DOHH2 (cell line): ENCODE measurements at regions not wholly inside any gene's neighbourhood (a gene's known extent, or its start where the extent isn't known, plus 50 kb on each side); places are given as distances from the start of the nearest gene placed in this dataset.

Experiments
- H3F3A ChIP-seq: fragments of 200-600 bp; sonication (generic), shearing (Covaris generic); 2 replicates; pipeline ENCODE4 v1.6.0; 2016; ENCODE audit warnings: antibody characterized with exemption, mild to moderate bottlenecking; ENCODE audit not compliant: control insufficient read depth, insufficient read depth
- H3K27ac ChIP-seq: fragments of 200-600 bp; sonication (generic); 2 replicates; pipeline ENCODE4 v1.5.1; 2014; ENCODE audit warnings: low read depth, mild to moderate bottlenecking, low read length, moderate library complexity
- H3K27me3 ChIP-seq: fragments of 200-600 bp; sonication (generic); 2 replicates; pipeline ENCODE4 v1.6.1; 2014; ENCODE audit warnings: mild to moderate bottlenecking, low read length, mixed read lengths; ENCODE audit not compliant: control insufficient read depth
- H3K36me3 ChIP-seq: fragments of 200-600 bp; sonication (generic); 2 replicates; pipeline ENCODE4 v1.6.1; 2014; ENCODE audit warnings: mild to moderate bottlenecking, low read length, moderate library complexity, mixed read lengths; ENCODE audit not compliant: control insufficient read depth
- H3K4me1 ChIP-seq: fragments of 200-600 bp; sonication (generic); 2 replicates; pipeline ENCODE4 v1.6.1; 2014; ENCODE audit warnings: mild to moderate bottlenecking, low read length, mixed read lengths; ENCODE audit not compliant: control insufficient read depth
- H3K4me2 ChIP-seq: fragments of 200-600 bp; sonication (generic); 2 replicates; pipeline ENCODE4 v1.6.0; 2014; ENCODE audit warnings: mild to moderate bottlenecking, low read length, moderate library complexity
- H3K4me3 ChIP-seq: fragments of 200-600 bp; sonication (generic); 2 replicates; pipeline ENCODE4 v1.5.1; 2014; ENCODE audit warnings: mild to moderate bottlenecking, low read length, mixed read lengths
- H3K79me2 ChIP-seq: fragments of 200-600 bp; sonication (generic); 2 replicates; pipeline ENCODE4 v1.6.1; 2014; ENCODE audit warnings: mild to moderate bottlenecking, low read length, mixed read lengths; ENCODE audit not compliant: control insufficient read depth
- H3K9me2 ChIP-seq: fragments of 200-600 bp; sonication (generic); replicated peaks from 2 replicates; pipeline ENCODE4 v1.6.1; 2014; ENCODE audit warnings: mild to moderate bottlenecking, low read length, mixed read lengths; ENCODE audit not compliant: control insufficient read depth
- H3K9me3 ChIP-seq: fragments of 200-600 bp; sonication (generic); 2 replicates; pipeline ENCODE4 v1.6.1; 2014; ENCODE audit warnings: antibody characterized with exemption, low read length, mixed read lengths; ENCODE audit not compliant: control insufficient read depth, insufficient read depth
- H4K20me1 ChIP-seq: fragments of 200-600 bp; sonication (generic); 2 replicates; pipeline ENCODE4 v1.6.0; 2014; ENCODE audit warnings: low read depth, mild to moderate bottlenecking, antibody characterized with exemption, low read length, moderate library complexity; ENCODE audit not compliant: control insufficient read depth, insufficient read depth
- CTCF ChIP-seq: fragments of 200-600 bp; sonication (generic); IDR thresholded peaks from one replicate; pipeline ENCODE4 v1.5.1; 2014; ENCODE audit warnings: antibody characterized with exemption, mild to moderate bottlenecking, low read depth, low read length; ENCODE audit not compliant: poor library complexity, severe bottlenecking
- EZH2phosphoT487 ChIP-seq: fragments of 200-600 bp; sonication (generic); IDR thresholded peaks from 2 replicates; pipeline ENCODE4 v1.6.1; 2017; ENCODE audit warnings: borderline replicate concordance, mild to moderate bottlenecking, antibody characterized with exemption, low read length, moderate library complexity, mixed read lengths

GRCh38 chr3:161957467-161957866 lies 460.9 kb downstream of the OTOL1 start:
- Histone ChIP-seq H3K4me1 (no peaks in the 10 kb centered on the region), H3K4me3 (no peak overlapping the region), H3F3A (no peaks in the 10 kb centered on the region), H4K20me1 (no peaks in the 10 kb centered on the region), H3K27ac (no peak overlapping the region), H3K4me2 (no peak overlapping the region), H3K79me2 (no peaks in the 10 kb centered on the region), H3K27me3 (no peaks in the 10 kb centered on the region), H3K36me3 (no peaks in the 10 kb centered on the region), H3K9me2 (no peaks in the 10 kb centered on the region), H3K9me3 (no peaks in the 10 kb centered on the region)
- TF ChIP-seq CTCF (no peak), EZH2phosphoT487 (no peak)

GRCh38 chr3:161964857-161965256 lies 468.2 kb downstream of the OTOL1 start:
- Histone ChIP-seq H4K20me1 (no peaks in the 10 kb centered on the region), H3F3A (no peaks in the 10 kb centered on the region), H3K4me3 (no peak overlapping the region), H3K4me2 (no peak overlapping the region), H3K9me3 (no peaks in the 10 kb centered on the region; the same call in 1 of the 2 replicates), H3K27ac (no peak overlapping the region), H3K9me2 (no peaks in the 10 kb centered on the region), H3K4me1 (no peaks in the 10 kb centered on the region), H3K27me3 (no peaks in the 10 kb centered on the region), H3K36me3 (no peaks in the 10 kb centered on the region), H3K79me2 (no peaks in the 10 kb centered on the region)
- TF ChIP-seq CTCF (no peak), EZH2phosphoT487 (no peak)

GRCh38 chr3:161969867-161970266 lies 473.3 kb downstream of the OTOL1 start:
- H3K4me3 ChIP-seq: no peak overlapping the region
- no peaks in the 10 kb centered on the region for H3K36me3 ChIP-seq
- H3K9me3 ChIP-seq: no peaks in the 10 kb centered on the region
- H3F3A ChIP-seq: no peaks in the 10 kb centered on the region
- H4K20me1 ChIP-seq: no peaks in the 10 kb centered on the region
- no peaks in the 10 kb centered on the region for H3K9me2 ChIP-seq
- H3K79me2 ChIP-seq: no peaks in the 10 kb centered on the region
- H3K4me1 ChIP-seq: no peaks in the 10 kb centered on the region
- no peak overlapping the region for H3K4me2 ChIP-seq
- no peak for TF ChIP-seq EZH2phosphoT487
- no peak for TF ChIP-seq CTCF
- H3K27ac ChIP-seq: no peak overlapping the region
- no peaks in the 10 kb centered on the region for H3K27me3 ChIP-seq

- Histone ChIP-seq H4K20me1 (no peaks in the 10 kb centered on the region), H3K36me3 (no peaks in the 10 kb centered on the region), H3K27ac (no peak overlapping the region), H3K9me2 (no peaks in the 10 kb centered on the region), H3K4me2 (no peak overlapping the region), H3F3A (no peaks in the 10 kb centered on the region), H3K27me3 (no peaks in the 10 kb centered on the region), H3K4me1 (no peaks in the 10 kb centered on the region), H3K9me3 (no peaks in the 10 kb centered on the region), H3K4me3 (no peak overlapping the region), H3K79me2 (no peaks in the 10 kb centered on the region)
- TF ChIP-seq EZH2phosphoT487: no peak
- TF ChIP-seq CTCF: no peak
Observed at GRCh38 chr3:161975201-161975600, 478.6 kb downstream of the OTOL1 start.
